ENCODE measurements at regions not wholly inside any gene's neighbourhood (a gene's known extent, or its start where the extent isn't known, plus 50 kb on each side); places are given as distances from the start of the nearest gene placed in this dataset.

- Mint-ChIP-seq H3K36me3 (no peaks in the 10 kb centered on the region), H3K4me1 (peaks cover 12% of the 10 kb centered on the region), H3K4me3 (no peak overlapping the region), H3K9me3 (0 out of 2 replicates have a peak, but pooled peaks cover 4% of the 10 kb centered on the region), H3K27me3 (ENCODE audit: low read depth) (no peaks in the 10 kb centered on the region), H3K27ac (no peak overlapping the region)
- TF ChIP-seq ZNF121 (CRISPR knock-in tag; IDR thresholded peaks at IDR 0.05) (no peak), FOXP1 (CRISPR knock-in tag; IDR thresholded peaks at IDR 0.05; ENCODE audit: borderline replicate concordance) (no peak)
- TF ChIP-seq, protein P1, sequence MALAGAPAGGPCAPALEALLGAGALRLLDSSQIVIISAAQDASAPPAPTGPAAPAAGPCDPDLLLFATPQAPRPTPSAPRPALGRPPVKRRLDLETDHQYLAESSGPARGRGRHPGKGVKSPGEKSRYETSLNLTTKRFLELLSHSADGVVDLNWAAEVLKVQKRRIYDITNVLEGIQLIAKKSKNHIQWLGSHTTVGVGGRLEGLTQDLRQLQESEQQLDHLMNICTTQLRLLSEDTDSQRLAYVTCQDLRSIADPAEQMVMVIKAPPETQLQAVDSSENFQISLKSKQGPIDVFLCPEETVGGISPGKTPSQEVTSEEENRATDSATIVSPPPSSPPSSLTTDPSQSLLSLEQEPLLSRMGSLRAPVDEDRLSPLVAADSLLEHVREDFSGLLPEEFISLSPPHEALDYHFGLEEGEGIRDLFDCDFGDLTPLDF (CRISPR knock-in tag; IDR thresholded peaks at IDR 0.05), result no peak
- DNase-seq (ENCODE audit: low spot score) (no peak), ATAC-seq (no peak)
- ChIA-PET CTCF (no interaction called here), POLR2A (no interaction called here)
Measured at GRCh38 chr2:129796225-129796624, 183.2 kb upstream of the RAB6C start.

DNA sequence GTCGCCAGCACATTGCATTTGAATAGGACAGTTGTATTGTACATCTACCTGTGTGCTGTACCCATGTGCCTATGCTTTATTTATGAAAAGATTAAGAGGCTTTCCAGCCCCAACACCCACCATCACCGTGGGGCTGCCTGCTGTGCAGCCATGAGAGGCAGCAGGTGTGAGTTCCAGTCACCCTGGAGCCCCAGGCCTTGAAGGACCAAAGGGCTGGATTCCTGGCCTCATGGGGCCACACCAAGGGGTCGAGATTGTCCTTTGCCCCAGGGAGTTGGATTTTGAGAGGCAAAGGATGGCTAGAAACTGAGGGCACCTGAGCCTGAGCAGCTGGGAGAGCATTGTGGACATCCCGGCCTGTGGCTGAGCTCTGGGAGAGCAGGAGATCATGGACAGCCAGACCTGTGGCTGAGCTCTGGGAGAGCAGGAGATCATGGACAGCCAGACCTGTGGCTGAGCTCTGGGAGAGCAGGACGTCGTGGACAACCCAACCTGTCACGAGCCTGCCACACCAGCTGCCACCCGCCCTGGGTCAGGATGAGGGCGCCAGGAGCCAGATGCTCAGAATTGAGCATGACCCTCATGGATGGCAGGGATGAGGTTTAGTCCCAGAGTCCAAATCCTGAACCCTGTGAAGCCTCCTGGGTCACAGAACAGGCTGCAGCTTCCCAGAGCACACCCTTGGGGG is 182.5 kb upstream of the RAB6C start:
- DNase-seq (ENCODE audit: low spot score) (no peak), ATAC-seq (no peak)
- Mint-ChIP-seq H3K27ac (no peak overlapping the region), H3K36me3 (no peaks in the 10 kb centered on the region), H3K27me3 (ENCODE audit: low read depth) (no peaks in the 10 kb centered on the region), H3K4me3 (no peak overlapping the region), H3K9me3 (0 out of 2 replicates have a peak, but pooled peaks cover 4% of the 10 kb centered on the region), H3K4me1 (peaks cover 19% of the 10 kb centered on the region)
- ChIA-PET POLR2A (no interaction called here), CTCF (no interaction called here)
- TF ChIP-seq, protein P2, sequence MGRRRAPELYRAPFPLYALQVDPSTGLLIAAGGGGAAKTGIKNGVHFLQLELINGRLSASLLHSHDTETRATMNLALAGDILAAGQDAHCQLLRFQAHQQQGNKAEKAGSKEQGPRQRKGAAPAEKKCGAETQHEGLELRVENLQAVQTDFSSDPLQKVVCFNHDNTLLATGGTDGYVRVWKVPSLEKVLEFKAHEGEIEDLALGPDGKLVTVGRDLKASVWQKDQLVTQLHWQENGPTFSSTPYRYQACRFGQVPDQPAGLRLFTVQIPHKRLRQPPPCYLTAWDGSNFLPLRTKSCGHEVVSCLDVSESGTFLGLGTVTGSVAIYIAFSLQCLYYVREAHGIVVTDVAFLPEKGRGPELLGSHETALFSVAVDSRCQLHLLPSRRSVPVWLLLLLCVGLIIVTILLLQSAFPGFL (CRISPR knock-in tag; IDR thresholded peaks at IDR 0.05; ENCODE audit: borderline replicate concordance), result no peak
- TF ChIP-seq ZNF232 (CRISPR knock-in tag; IDR thresholded peaks at IDR 0.05), result no peak
- TF ChIP-seq ESRRA (CRISPR knock-in tag; IDR thresholded peaks at IDR 0.05; ENCODE audit: borderline replicate concordance), result no peak
- no peak for TF ChIP-seq JAZF1 (CRISPR knock-in tag; IDR thresholded peaks at IDR 0.05)
- no peak for TF ChIP-seq CDX4 (CRISPR knock-in tag; IDR thresholded peaks at IDR 0.05; ENCODE audit: borderline replicate concordance)
- TF ChIP-seq, protein P3, sequence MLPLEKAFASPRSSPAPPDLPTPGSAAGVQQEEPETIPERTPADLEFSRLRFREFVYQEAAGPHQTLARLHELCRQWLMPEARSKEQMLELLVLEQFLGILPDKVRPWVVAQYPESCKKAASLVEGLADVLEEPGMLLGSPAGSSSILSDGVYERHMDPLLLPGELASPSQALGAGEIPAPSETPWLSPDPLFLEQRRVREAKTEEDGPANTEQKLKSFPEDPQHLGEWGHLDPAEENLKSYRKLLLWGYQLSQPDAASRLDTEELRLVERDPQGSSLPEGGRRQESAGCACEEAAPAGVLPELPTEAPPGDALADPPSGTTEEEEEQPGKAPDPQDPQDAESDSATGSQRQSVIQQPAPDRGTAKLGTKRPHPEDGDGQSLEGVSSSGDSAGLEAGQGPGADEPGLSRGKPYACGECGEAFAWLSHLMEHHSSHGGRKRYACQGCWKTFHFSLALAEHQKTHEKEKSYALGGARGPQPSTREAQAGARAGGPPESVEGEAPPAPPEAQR (CRISPR knock-in tag; IDR thresholded peaks at IDR 0.05), result no peak
- no peak for TF ChIP-seq TEAD4 (CRISPR knock-in tag; IDR thresholded peaks at IDR 0.05)
- no peak for TF ChIP-seq NR1H2 (CRISPR knock-in tag; IDR thresholded peaks at IDR 0.05)
- TF ChIP-seq OVOL2 (CRISPR knock-in tag; IDR thresholded peaks at IDR 0.05; ENCODE audit: borderline replicate concordance), result no peak
- TF ChIP-seq, protein P1 (CRISPR knock-in tag; IDR thresholded peaks at IDR 0.05), result no peak
- TF ChIP-seq, protein P4, sequence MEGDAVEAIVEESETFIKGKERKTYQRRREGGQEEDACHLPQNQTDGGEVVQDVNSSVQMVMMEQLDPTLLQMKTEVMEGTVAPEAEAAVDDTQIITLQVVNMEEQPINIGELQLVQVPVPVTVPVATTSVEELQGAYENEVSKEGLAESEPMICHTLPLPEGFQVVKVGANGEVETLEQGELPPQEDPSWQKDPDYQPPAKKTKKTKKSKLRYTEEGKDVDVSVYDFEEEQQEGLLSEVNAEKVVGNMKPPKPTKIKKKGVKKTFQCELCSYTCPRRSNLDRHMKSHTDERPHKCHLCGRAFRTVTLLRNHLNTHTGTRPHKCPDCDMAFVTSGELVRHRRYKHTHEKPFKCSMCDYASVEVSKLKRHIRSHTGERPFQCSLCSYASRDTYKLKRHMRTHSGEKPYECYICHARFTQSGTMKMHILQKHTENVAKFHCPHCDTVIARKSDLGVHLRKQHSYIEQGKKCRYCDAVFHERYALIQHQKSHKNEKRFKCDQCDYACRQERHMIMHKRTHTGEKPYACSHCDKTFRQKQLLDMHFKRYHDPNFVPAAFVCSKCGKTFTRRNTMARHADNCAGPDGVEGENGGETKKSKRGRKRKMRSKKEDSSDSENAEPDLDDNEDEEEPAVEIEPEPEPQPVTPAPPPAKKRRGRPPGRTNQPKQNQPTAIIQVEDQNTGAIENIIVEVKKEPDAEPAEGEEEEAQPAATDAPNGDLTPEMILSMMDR (IDR thresholded peaks at IDR 0.05), result no peak
- no peak for TF ChIP-seq FOXP1 (CRISPR knock-in tag; IDR thresholded peaks at IDR 0.05; ENCODE audit: borderline replicate concordance)
- TF ChIP-seq ZNF671 (CRISPR knock-in tag; IDR thresholded peaks at IDR 0.05), result no peak
- no peak for TF ChIP-seq SMAD4 (CRISPR knock-in tag; IDR thresholded peaks at IDR 0.05)
- TF ChIP-seq AR (CRISPR knock-in tag; IDR thresholded peaks at IDR 0.05), result no peak
